HCT116 (cell line): ENCODE measurements at regions not wholly inside any gene's neighbourhood (a gene's known extent, or its start where the extent isn't known, plus 50 kb on each side); places are given as distances from the start of the nearest gene placed in this dataset.

Experiments
- ATAC-seq: fragments of 200-7000 bp; cut with Tn5 transposase; 2 replicates; pipeline ENCODE4 v1.9.1; 2020; ENCODE audit warnings: mild to moderate bottlenecking, moderate library complexity
- BruUV-seq: library from RNA; stranded (reverse); fragments of 400-500 nt; replicated peaks from 2 replicates; lab custom pipeline; 2021; lab: Mats Ljungman, UMichigan
- CTCF ChIA-PET: fragments of 300-600 bp; sonication (Branson Sonifier 250); formaldehyde crosslinking; loops from one replicate; lab custom pipeline; 2021; ENCODE audit warnings: antibody characterized with exemption; lab: Charles Lee
- POLR2A ChIA-PET: fragments of 300-600, 350-600 bp; sonication (Branson Sonifier 250); formaldehyde crosslinking; loops from one replicate; lab custom pipeline; 2021; ENCODE audit warnings: antibody characterized with exemption; lab: Charles Lee
- RAD21 ChIA-PET, 2 experiments: fragments of 300-600 bp; sonication (Branson Sonifier 250); formaldehyde crosslinking; loops; one replicate each; lab custom pipeline; 2023; ENCODE audit warnings: low total read pairs in 2 of 2; ENCODE audit not compliant: uncharacterized antibody in 2 of 2, unreplicated experiment in 2 of 2, low non-redundant PET in 1 of 2; lab: Charles Lee
- DNase-seq: peaks from one replicate; pipeline ENCODE4 v3.0.0-alpha.2; 2010; ENCODE audit warnings: low read depth, low spot score
- H2AFZ ChIP-seq: fragments of 200-600 bp; shearing (Covaris generic), sonication (generic); 2 replicates; pipeline ENCODE4 v1.6.1; 2017; ENCODE audit warnings: low read depth, mixed run types, mixed read lengths, antibody characterized with exemption, low read length; ENCODE audit not compliant: poor library complexity, severe bottlenecking
- H3K27ac ChIP-seq: 2 replicates; pipeline ENCODE4 v1.5.1; 2012; ENCODE audit warnings: low read depth, low read length
- H3K27me3 ChIP-seq: fragments of 200-600 bp; sonication (generic); 2 replicates; pipeline ENCODE4 v1.6.1; 2016; ENCODE audit warnings: mixed run types, low read length, mixed read lengths; ENCODE audit not compliant: insufficient read depth
- H3K36me3 ChIP-seq, 2 experiments: fragments of 200-500 bp in 1 of 2; fragments of 200-600 bp in 1 of 2; sonication (Bioruptor generic) in 1 of 2; sonication (generic) in 1 of 2; 2 replicates each; pipeline versions ENCODE4 v1.5.1 to v1.6.1; 2014 to 2016; ENCODE audit warnings: low read length in 2 of 2, inconsistent platforms in 1 of 2, mixed read lengths in 1 of 2, mixed run types in 1 of 2; ENCODE audit not compliant: insufficient read depth in 2 of 2, control insufficient read depth in 1 of 2
- H3K4me1 ChIP-seq, 2 experiments: fragments of 200-600 bp in 1 of 2; sonication (generic) in 1 of 2; 2 replicates each; pipeline versions ENCODE4 v1.5.1 to v1.6.1; 2012 to 2017; ENCODE audit warnings: low read length in 2 of 2, inconsistent platforms in 1 of 2, mild to moderate bottlenecking in 1 of 2, mixed read lengths in 1 of 2, mixed run types in 1 of 2, moderate library complexity in 1 of 2; ENCODE audit not compliant: insufficient read depth in 2 of 2, control insufficient read depth in 1 of 2
- H3K4me2 ChIP-seq: fragments of 200-600 bp; sonication (generic); 2 replicates; pipeline ENCODE4 v1.6.1; 2017; ENCODE audit warnings: mixed run types, low read length, mixed read lengths
- H3K4me3 ChIP-seq, 2 experiments: fragments of 200-600 bp in 1 of 2; sonication (generic) in 1 of 2; replicated peaks in 1 of 2; 2 replicates each; pipeline ENCODE4 v1.5.1; 2011 to 2016; ENCODE audit warnings: low read length in 2 of 2, control low read depth in 1 of 2, low read depth in 1 of 2, mild to moderate bottlenecking in 1 of 2, mixed read lengths in 1 of 2, mixed run types in 1 of 2
- H3K79me2 ChIP-seq: fragments of 200-600 bp; sonication (generic); 2 replicates; pipeline ENCODE4 v1.6.1; 2017; ENCODE audit warnings: mild to moderate bottlenecking, mixed run types, low read length, moderate library complexity, mixed read lengths; ENCODE audit not compliant: insufficient read depth
- H3K9ac ChIP-seq: fragments of 200-600 bp; sonication (generic); 2 replicates; pipeline ENCODE4 v1.6.1; 2016; ENCODE audit warnings: low read length, mixed read lengths
- H3K9me2 ChIP-seq: fragments of 200-600 bp; sonication (generic), shearing (Covaris generic); 2 replicates; pipeline ENCODE4 v1.6.1; 2017; ENCODE audit warnings: mixed run types, mild to moderate bottlenecking, moderate library complexity; ENCODE audit not compliant: insufficient read depth
- H3K9me3 ChIP-seq, 2 experiments: fragments of 200-500 bp in 1 of 2; fragments of 200-600 bp in 1 of 2; sonication (Bioruptor generic) in 1 of 2; sonication (generic) in 1 of 2; 2 replicates each; pipeline ENCODE4 v1.6.1; 2014 to 2017; ENCODE audit warnings: low read length in 2 of 2, mixed read lengths in 2 of 2, inconsistent platforms in 1 of 2, low read depth in 1 of 2, mild to moderate bottlenecking in 1 of 2, mixed run types in 1 of 2, moderate library complexity in 1 of 2; ENCODE audit not compliant: control insufficient read depth in 1 of 2, insufficient read depth in 1 of 2
- H4K20me1 ChIP-seq: fragments of 200-600 bp; sonication (generic), shearing (Covaris generic); 2 replicates; pipeline ENCODE4 v1.6.1; 2017; ENCODE audit warnings: mixed run types, mild to moderate bottlenecking, moderate library complexity; ENCODE audit not compliant: insufficient read depth
- ATF3 ChIP-seq: IDR thresholded peaks from 2 replicates; pipeline ENCODE4 v1.6.1; 2012
- CEBPB ChIP-seq: IDR thresholded peaks from 2 replicates; pipeline ENCODE4 v1.6.1; 2012; ENCODE audit warnings: low read depth
- CTCF ChIP-seq, 3 experiments: fragments of 200-600 bp in 1 of 3; sonication (generic) in 1 of 3; IDR thresholded peaks in 2 of 3; conservative IDR thresholded peaks in 1 of 3; 2 replicates each; pipeline ENCODE4 v1.5.1; 2012 to 2017; ENCODE audit warnings: low read depth in 2 of 3, low read length in 2 of 3, antibody characterized with exemption in 1 of 3, borderline replicate concordance in 1 of 3, control low read depth in 1 of 3, mild to moderate bottlenecking in 1 of 3, mixed read lengths in 1 of 3, mixed run types in 1 of 3, moderate library complexity in 1 of 3; ENCODE audit not compliant: insufficient read depth in 1 of 3
- EZH2phosphoT487 ChIP-seq: fragments of 200-600 bp; IDR thresholded peaks from 2 replicates; pipeline ENCODE4 v1.6.1; 2018; ENCODE audit warnings: antibody characterized with exemption, borderline replicate concordance
- REST ChIP-seq: IDR thresholded peaks from 2 replicates; pipeline ENCODE4 v1.6.1; 2012; ENCODE audit warnings: low read depth
- SIN3A ChIP-seq: IDR thresholded peaks from 2 replicates; pipeline ENCODE4 v1.6.1; 2012; ENCODE audit warnings: low read depth
- TCF7L2 ChIP-seq: IDR thresholded peaks from 2 replicates; pipeline ENCODE4 v1.7.0; 2011; ENCODE audit warnings: borderline replicate concordance, inconsistent platforms; ENCODE audit not compliant: insufficient read depth, insufficient read length; ENCODE audit errors: extremely low read depth
- YY1 ChIP-seq: IDR thresholded peaks from 2 replicates; pipeline ENCODE4 v1.6.1; 2011; ENCODE audit warnings: low read length, low read depth, moderate library complexity, mild to moderate bottlenecking; ENCODE audit not compliant: insufficient replicate concordance; ENCODE audit errors: extremely low read depth
- ZFX ChIP-seq: fragments of 450-650 bp; IDR thresholded peaks from 2 replicates; pipeline ENCODE4 v1.6.1; 2017
- ZNF274 ChIP-seq: fragments of 200-500 bp; sonication (Bioruptor generic); IDR thresholded peaks from 2 replicates; pipeline ENCODE4 v1.6.1; 2014; ENCODE audit warnings: mild to moderate bottlenecking, low read depth, low read length, inconsistent platforms
- intact Hi-C: fragments of 100-400 bp; cut with micrococcal nuclease; formaldehyde crosslinking; loops from 2 replicates; pipeline ENCODE4 v1.10.0; 2022

- TF ChIP-seq CTCF (IDR thresholded peaks at IDR 0.05 in 2 of 3, conservative IDR thresholded peaks at IDR 0.05 in 1 of 3; ENCODE audit: borderline replicate concordance in 1 of 3, insufficient read depth in 1 of 3, low read depth in 2 of 3, low read length in 2 of 3) = no peak
- TF ChIP-seq SIN3A = no peak
- no peak for TF ChIP-seq TCF7L2
- TF ChIP-seq YY1 = no peak
- no peak for TF ChIP-seq ZNF274
Measured at GRCh38 chr5:56601641-56602071, 213.7 kb upstream of the MAP3K1 start (continued).

GRCh38 chr5:56598941-56599340, 216.4 kb upstream of the MAP3K1 start:
- H3K79me2 ChIP-seq = no peaks in the 10 kb centered on the region
- TF ChIP-seq REST (no peak), ZFX (no peak), ZNF274 (no peak), ATF3 (no peak), EZH2phosphoT487 (no peak), CEBPB (no peak)
- H2AFZ ChIP-seq = no peak overlapping the region
- H3K4me2 ChIP-seq = no peak overlapping the region
- no peak overlapping the region for H3K27ac ChIP-seq
- no peak overlapping the region for H3K4me3 ChIP-seq
- no peaks in the 10 kb centered on the region for H3K36me3 ChIP-seq
- no TSS peak for BruUV-seq
- H3K27me3 ChIP-seq = no peaks in the 10 kb centered on the region
- ChIA-PET CTCF (no interaction called here), POLR2A (no interaction called here), RAD21 (no interaction called here)
- no peak overlapping the region for H3K9ac ChIP-seq
- H4K20me1 ChIP-seq = no peaks in the 10 kb centered on the region
- H3K4me1 ChIP-seq = no peaks in the 10 kb centered on the region; a peak in 1 of 4 replicates
- intact Hi-C loops = no loop called here
- no peaks in the 10 kb centered on the region for H3K9me2 ChIP-seq
- no peaks in the 10 kb centered on the region for H3K9me3 ChIP-seq
- ATAC-seq (no peak), DNase-seq (no peak)
